Right renal cortex interstitium (tissue), 3 donors: ENCODE measurements at regions not wholly inside any gene's neighbourhood (a gene's known extent, or its start where the extent isn't known, plus 50 kb on each side); places are given as distances from the start of the nearest gene placed in this dataset.
"Not testable (repeated sequence)": the region's sequence is repeated elsewhere in the genome, so short reads cannot be mapped to it uniquely, and the experiment has no call there.

Experiments
- DNase-seq, 3 donors: peaks; one replicate each; pipeline ENCODE4 v3.0.0-alpha.2; 2013; ENCODE audit warnings: low read depth in 3 of 3, low spot score in 2 of 3

- DNase-seq, result no peak
Measured at GRCh38 chr1:184889166-184889565, 85.1 kb downstream of the NIBAN1 start.

GRCh38 chr1:184888505-184888904 is 85.8 kb downstream of the NIBAN1 start:
- no peak for DNase-seq

- no peak for DNase-seq
Measured at GRCh38 chr1:184882957-184883815, 91.1 kb downstream of the NIBAN1 start.

- no peak for DNase-seq
Measured at GRCh38 chr1:184881941-184882913, 92.1 kb downstream of the NIBAN1 start.

GRCh38 chr1:184879876-184880557 is 94.3 kb downstream of the NIBAN1 start:
- DNase-seq, result no peak

GRCh38 chr1:184878602-184879001 is 95.7 kb downstream of the NIBAN1 start:
- DNase-seq, result no peak

- DNase-seq, result no peak
Measured at GRCh38 chr1:184878002-184878401, 96.3 kb downstream of the NIBAN1 start.

GRCh38 chr1:184876015-184876414 is 98.3 kb downstream of the NIBAN1 start:
- not testable (repeated sequence) for DNase-seq

GRCh38 chr1:184875218-184875617 is 99.1 kb downstream of the NIBAN1 start:
- DNase-seq, result no peak

- DNase-seq, result no peak
Measured at GRCh38 chr1:184870319-184870718, 104.0 kb downstream of the NIBAN1 start.

- DNase-seq, result no peak
Measured at GRCh38 chr1:184867866-184868689, 106.2 kb downstream of the NIBAN1 start.

- DNase-seq, result no peak
Measured at GRCh38 chr1:184866991-184867788, 107.1 kb downstream of the NIBAN1 start.

GRCh38 chr1:184866586-184866985 is 107.7 kb downstream of the NIBAN1 start:
- DNase-seq, result no peak

- DNase-seq, result no peak
Measured at GRCh38 chr1:184865831-184866230, 108.5 kb downstream of the NIBAN1 start.

- no peak for DNase-seq
Measured at GRCh38 chr1:184861755-184862336, 107.2 kb upstream of the EDEM3 start.

GRCh38 chr1:184860985-184861754 is 106.5 kb upstream of the EDEM3 start:
- DNase-seq, result no peak

GRCh38 chr1:184860535-184860934 is 105.9 kb upstream of the EDEM3 start:
- DNase-seq, result no peak
